ENCODE measurements at regions not wholly inside any gene's neighbourhood (a gene's known extent, or its start where the extent isn't known, plus 50 kb on each side); places are given as distances from the start of the nearest gene placed in this dataset.
A peak's percentile ranks its signal among the peaks of the same experiment; 100 is the strongest.

DNA sequence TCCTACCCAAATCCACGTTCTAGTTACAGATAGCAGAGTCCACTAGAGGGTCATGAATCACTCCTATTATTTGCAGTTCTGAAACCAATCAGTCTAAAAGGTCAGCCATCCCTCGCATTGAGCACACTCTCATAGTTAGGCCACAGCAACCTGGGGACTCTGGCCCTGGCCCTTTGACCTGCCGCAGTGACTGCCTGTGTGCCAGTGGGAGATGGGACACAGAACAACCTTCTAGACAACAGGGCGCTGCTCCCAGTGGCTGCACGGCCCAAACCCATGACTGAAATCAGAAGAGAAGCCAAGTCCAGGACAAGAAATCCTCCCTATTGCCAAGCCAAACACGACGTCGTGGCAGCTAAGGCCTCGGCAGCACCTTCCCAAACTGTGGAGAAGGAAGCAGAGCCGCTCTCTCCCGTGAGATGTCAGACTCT, 158.5 kb downstream of the HERPUD2 start:
- dilution Hi-C loops (cut with HindIII; ENCODE audit: low sequenced_read_pairs, unreplicated experiment) (no loop called here), intact Hi-C loops (cut with micrococcal nuclease) (loop anchor here (2.0 to 10.0 kb wide), 5 partner anchors 88 to 772 kb away; no protein-coding TSS in a partner anchor), in situ Hi-C loops (cut with MboI; ENCODE audit: low sequenced_read_pairs) (loop anchor here (25.0 kb wide), 1 partner anchor 474 kb away; no protein-coding TSS in a partner anchor)
- no TSS peak for BruUV-seq (replicated peaks)
- no peak overlapping the region for H2BK15ac ChIP-seq (ENCODE audit: low read depth, low read length)
- H4K5ac ChIP-seq (ENCODE audit: low read depth, low read length), result no peak overlapping the region
- no peak overlapping the region for H2BK120ac ChIP-seq (ENCODE audit: low read depth, low read length)
- no peaks in the 10 kb centered on the region for H4K20me1 ChIP-seq (ENCODE audit: insufficient read depth, low read length)
- ATAC-seq (ENCODE audit: low read depth), result no peak
- H4K91ac ChIP-seq (ENCODE audit: insufficient read depth, low read depth, low read length), result no peak overlapping the region
- no peaks in the 10 kb centered on the region for H3K4me1 ChIP-seq (ENCODE audit: control insufficient read depth, insufficient read depth, low read length)
- no peak overlapping the region for H3K4ac ChIP-seq (ENCODE audit: low read depth, low read length)
- CTCF ChIA-PET, result no interaction called here
- H3K4me3 ChIP-seq (ENCODE audit: insufficient read depth, low read depth, low read length), result no peak overlapping the region
- no peak overlapping the region for H2BK5ac ChIP-seq (ENCODE audit: low read depth, low read length, poor library complexity, severe bottlenecking)
- DNase-seq, result no peak
- no peak overlapping the region for H3K4me2 ChIP-seq (ENCODE audit: low read depth, low read length)
- H3K36me3 ChIP-seq (ENCODE audit: control insufficient read depth, insufficient read depth, low read length), result no peaks in the 10 kb centered on the region
- no peaks in the 10 kb centered on the region for H3K79me1 ChIP-seq (ENCODE audit: low read depth in 1 of 2, low read length in 2 of 2)
- no peak overlapping the region for H3K23ac ChIP-seq (ENCODE audit: low read depth, low read length)
- H3K9me1 ChIP-seq (ENCODE audit: insufficient read depth, low read length), result no peaks in the 10 kb centered on the region
- H3K18ac ChIP-seq (ENCODE audit: low read depth, low read length), result no peak overlapping the region
- no peaks in the 10 kb centered on the region for H3K9me3 ChIP-seq (ENCODE audit: control insufficient read depth, insufficient read depth, low read length)
- 71% methylated on average over 4 of the region's 11 CpGs; no CpG with 5 or more reads in 1 of the 2 experiments for WGBS, 2 experiments (ENCODE audit: extremely low coverage in 2 of 2, insufficient read length in 1 of 2)
- H3K27me3 ChIP-seq (ENCODE audit: control insufficient read depth, insufficient read depth, low read length), result peaks cover 24% of the 10 kb centered on the region
- H2AK9ac ChIP-seq (replicated peaks; ENCODE audit: low read depth, low read length, poor library complexity), result peak overlapping the region; percentile 79
- no peak overlapping the region for H3K56ac ChIP-seq (ENCODE audit: extremely low read depth, insufficient read depth, low read length)
- no peak overlapping the region for H3K14ac ChIP-seq (replicated peaks; ENCODE audit: low read depth, low read length)
- POLR2A ChIA-PET (ENCODE audit: unreplicated experiment), result no interaction called here
- H3K9ac ChIP-seq (ENCODE audit: low read depth, low read length), result no peak overlapping the region
- no peak overlapping the region for H2BK20ac ChIP-seq (ENCODE audit: low read depth, low read length)
- TF ChIP-seq POLR2A (IDR thresholded peaks at IDR 0.05; ENCODE audit: low read depth, low read length), result no peak
- TF ChIP-seq, protein P1, sequence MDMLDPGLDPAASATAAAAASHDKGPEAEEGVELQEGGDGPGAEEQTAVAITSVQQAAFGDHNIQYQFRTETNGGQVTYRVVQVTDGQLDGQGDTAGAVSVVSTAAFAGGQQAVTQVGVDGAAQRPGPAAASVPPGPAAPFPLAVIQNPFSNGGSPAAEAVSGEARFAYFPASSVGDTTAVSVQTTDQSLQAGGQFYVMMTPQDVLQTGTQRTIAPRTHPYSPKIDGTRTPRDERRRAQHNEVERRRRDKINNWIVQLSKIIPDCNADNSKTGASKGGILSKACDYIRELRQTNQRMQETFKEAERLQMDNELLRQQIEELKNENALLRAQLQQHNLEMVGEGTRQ (IDR thresholded peaks at IDR 0.05; ENCODE audit: low read depth, low read length), result no peak
- peak overlapping the region; percentile 14 for H2AFZ ChIP-seq (replicated peaks; ENCODE audit: low read length, poor library complexity)
- no peak overlapping the region for H4K8ac ChIP-seq (ENCODE audit: low read depth in 2 of 2, low read length in 2 of 2)
- no peak overlapping the region for H3K27ac ChIP-seq (ENCODE audit: insufficient read depth, low read length)
- H2AK5ac ChIP-seq (ENCODE audit: low read depth, low read length), result no peak overlapping the region

Data from IMR-90 (cell line).